OCI-LY1 (cell line): ENCODE measurements at regions not wholly inside any gene's neighbourhood (a gene's known extent, or its start where the extent isn't known, plus 50 kb on each side); places are given as distances from the start of the nearest gene placed in this dataset.

Source experiments
- CTCF ChIP-seq: fragments of 200-600 bp; sonication (generic), shearing (Covaris generic); IDR thresholded peaks from 2 replicates; pipeline ENCODE4 v1.5.1; 2017; ENCODE audit warnings: mild to moderate bottlenecking, antibody characterized with exemption, low read length, moderate library complexity, mixed read lengths
- EZH2 ChIP-seq: fragments of 200-600 bp; sonication (generic), shearing (Covaris generic); IDR thresholded peaks from 2 replicates; pipeline ENCODE4 v1.8.0; 2017; ENCODE audit warnings: borderline replicate concordance, mixed run types, mild to moderate bottlenecking, antibody characterized with exemption, low read length, moderate library complexity, mixed read lengths

- TF ChIP-seq CTCF = no peak
- TF ChIP-seq EZH2 = no peak
Observed at GRCh38 chr1:59071876-59072582, 224.9 kb upstream of the FGGY start.
